Progenitor cell of endocrine pancreas (in vitro differentiated cells): ENCODE measurements at regions not wholly inside any gene's neighbourhood (a gene's known extent, or its start where the extent isn't known, plus 50 kb on each side); places are given as distances from the start of the nearest gene placed in this dataset.

ENCODE experiments used
- DNase-seq: peaks from one replicate; pipeline ENCODE4 v3.0.0; 2021; ENCODE audit warnings: low spot score; ENCODE audit not compliant: unreplicated experiment
- H3K27ac Mint-ChIP-seq: 2 replicates; pipeline ENCODE4 v1.8.0; 2021; ENCODE audit warnings: mild to moderate bottlenecking, moderate library complexity, mixed read lengths
- H3K27me3 Mint-ChIP-seq: 2 replicates; pipeline ENCODE4 v1.8.0; 2021; ENCODE audit warnings: mixed read lengths
- H3K36me3 Mint-ChIP-seq: 2 replicates; pipeline ENCODE4 v1.8.0; 2022; ENCODE audit warnings: mixed read lengths; ENCODE audit not compliant: insufficient read depth
- H3K4me1 Mint-ChIP-seq: 2 replicates; pipeline ENCODE4 v1.8.0; 2021; ENCODE audit warnings: low read depth, mixed read lengths
- H3K4me3 Mint-ChIP-seq: 2 replicates; pipeline ENCODE4 v1.8.0; 2021; ENCODE audit warnings: low read depth, mild to moderate bottlenecking, moderate library complexity, mixed read lengths
- H3K9me3 Mint-ChIP-seq: 2 replicates; pipeline ENCODE4 v1.8.0; 2021; ENCODE audit warnings: low read depth, mixed read lengths
- TF ChIP-seq, protein P1 (sequence below): fragments of 200-600 bp; sonication (generic); IDR thresholded peaks from one replicate; pipeline ENCODE4 v1.5.0; 2021; ENCODE audit warnings: antibody characterized with exemption, mild to moderate bottlenecking; ENCODE audit not compliant: unreplicated experiment

GRCh38 chr4:77235289-77235854 is 78.4 kb downstream of the CCNG2 start:
- TF ChIP-seq, protein P1, sequence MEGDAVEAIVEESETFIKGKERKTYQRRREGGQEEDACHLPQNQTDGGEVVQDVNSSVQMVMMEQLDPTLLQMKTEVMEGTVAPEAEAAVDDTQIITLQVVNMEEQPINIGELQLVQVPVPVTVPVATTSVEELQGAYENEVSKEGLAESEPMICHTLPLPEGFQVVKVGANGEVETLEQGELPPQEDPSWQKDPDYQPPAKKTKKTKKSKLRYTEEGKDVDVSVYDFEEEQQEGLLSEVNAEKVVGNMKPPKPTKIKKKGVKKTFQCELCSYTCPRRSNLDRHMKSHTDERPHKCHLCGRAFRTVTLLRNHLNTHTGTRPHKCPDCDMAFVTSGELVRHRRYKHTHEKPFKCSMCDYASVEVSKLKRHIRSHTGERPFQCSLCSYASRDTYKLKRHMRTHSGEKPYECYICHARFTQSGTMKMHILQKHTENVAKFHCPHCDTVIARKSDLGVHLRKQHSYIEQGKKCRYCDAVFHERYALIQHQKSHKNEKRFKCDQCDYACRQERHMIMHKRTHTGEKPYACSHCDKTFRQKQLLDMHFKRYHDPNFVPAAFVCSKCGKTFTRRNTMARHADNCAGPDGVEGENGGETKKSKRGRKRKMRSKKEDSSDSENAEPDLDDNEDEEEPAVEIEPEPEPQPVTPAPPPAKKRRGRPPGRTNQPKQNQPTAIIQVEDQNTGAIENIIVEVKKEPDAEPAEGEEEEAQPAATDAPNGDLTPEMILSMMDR = no peak
- Mint-ChIP-seq H3K4me1 (no peaks in the 10 kb centered on the region), H3K36me3 (no peaks in the 10 kb centered on the region), H3K4me3 (no peak overlapping the region), H3K9me3 (no peaks in the 10 kb centered on the region), H3K27me3 (peaks cover 10% of the 10 kb centered on the region), H3K27ac (no peak overlapping the region)
- no peak for DNase-seq

GRCh38 chr4:77236806-77237205 is 79.8 kb downstream of the CCNG2 start:
- DNase-seq = no peak
- no peaks in the 10 kb centered on the region for H3K4me1 Mint-ChIP-seq
- no peaks in the 10 kb centered on the region for H3K9me3 Mint-ChIP-seq
- peaks cover 16% of the 10 kb centered on the region for H3K27me3 Mint-ChIP-seq
- TF ChIP-seq, protein P1 = no peak
- H3K27ac Mint-ChIP-seq = no peak overlapping the region
- no peak overlapping the region for H3K4me3 Mint-ChIP-seq
- no peaks in the 10 kb centered on the region for H3K36me3 Mint-ChIP-seq

GRCh38 chr4:77240469-77241066 is 83.6 kb downstream of the CCNG2 start:
- H3K36me3 Mint-ChIP-seq = no peaks in the 10 kb centered on the region

DNA sequence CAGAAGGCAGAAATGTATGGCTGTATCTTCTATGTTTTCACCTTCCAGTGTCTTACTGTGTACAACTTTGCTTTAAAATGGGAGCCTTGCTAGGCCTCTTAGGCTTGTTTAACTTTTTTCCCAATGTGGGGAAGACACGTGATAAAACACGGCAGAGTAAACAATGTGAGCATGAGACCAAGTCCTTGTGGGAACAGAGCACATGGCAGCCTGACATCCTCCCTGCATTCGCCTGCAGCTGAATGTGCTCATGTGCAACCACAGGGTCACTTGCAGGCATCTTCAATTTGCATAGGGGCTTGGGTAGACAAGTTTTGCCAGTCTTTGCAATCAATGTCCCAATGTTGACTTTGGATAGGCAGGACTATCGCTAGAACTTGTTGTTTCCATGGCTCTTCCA is 91.8 kb downstream of the CCNG2 start:
- Mint-ChIP-seq H3K36me3 (no peaks in the 10 kb centered on the region), H3K27me3 (no peaks in the 10 kb centered on the region), H3K4me3 (no peak overlapping the region), H3K9me3 (no peaks in the 10 kb centered on the region), H3K4me1 (peaks cover 8% of the 10 kb centered on the region), H3K27ac (no peak overlapping the region)
- no peak for DNase-seq
- TF ChIP-seq, protein P1 = no peak

More at GRCh38 chr4:77240469-77241066, 83.6 kb downstream of the CCNG2 start:
- no peak overlapping the region for H3K4me3 Mint-ChIP-seq
- DNase-seq = peak; percentile 72
- no peak overlapping the region for H3K27ac Mint-ChIP-seq
- no peaks in the 10 kb centered on the region for H3K9me3 Mint-ChIP-seq
- no peaks in the 10 kb centered on the region for H3K4me1 Mint-ChIP-seq
- TF ChIP-seq, protein P1 = peak; percentile 91
- H3K27me3 Mint-ChIP-seq = peaks cover 17% of the 10 kb centered on the region

- no peak for DNase-seq
- Mint-ChIP-seq H3K27ac (no peak overlapping the region), H3K27me3 (peaks cover 3% of the 10 kb centered on the region), H3K9me3 (no peaks in the 10 kb centered on the region), H3K4me1 (peaks cover 8% of the 10 kb centered on the region), H3K36me3 (no peaks in the 10 kb centered on the region), H3K4me3 (no peak overlapping the region)
- TF ChIP-seq, protein P1 = no peak
These were observed 94.7 kb downstream of the CCNG2 start for GRCh38 chr4:77251751-77252150.
